ENCODE measurements at regions not wholly inside any gene's neighbourhood (a gene's known extent, or its start where the extent isn't known, plus 50 kb on each side); places are given as distances from the start of the nearest gene placed in this dataset.

- DNase-seq (ENCODE audit: low spot score), result no peak
Observed at GRCh38 chr13:63112799-63113395, 1697.2 kb upstream of the PCDH20 start.

DNA sequence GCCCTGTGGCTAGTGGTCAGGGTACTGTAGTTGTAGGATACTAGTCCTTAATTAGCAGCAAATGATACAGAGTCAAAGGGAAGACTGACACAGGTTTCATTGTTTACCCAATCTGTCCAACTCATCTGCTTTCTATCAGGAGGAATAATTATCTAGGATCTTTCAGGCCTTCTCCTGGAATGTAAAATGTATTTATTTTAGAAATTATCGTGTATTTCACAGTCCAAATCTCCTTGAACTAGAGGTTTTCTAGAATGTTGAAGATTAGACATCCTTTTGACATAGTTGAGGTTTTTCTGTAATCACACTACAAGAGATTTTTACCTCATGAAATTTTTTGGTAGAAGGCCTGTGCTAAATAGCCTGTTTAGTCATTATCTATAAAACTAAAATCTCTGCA is 1694.8 kb upstream of the PCDH20 start:
- no peak for DNase-seq (ENCODE audit: low spot score)

GRCh38 chr13:63107179-63107943 is 1691.7 kb upstream of the PCDH20 start:
- peak; percentile 9 for DNase-seq (ENCODE audit: low spot score)

DNA sequence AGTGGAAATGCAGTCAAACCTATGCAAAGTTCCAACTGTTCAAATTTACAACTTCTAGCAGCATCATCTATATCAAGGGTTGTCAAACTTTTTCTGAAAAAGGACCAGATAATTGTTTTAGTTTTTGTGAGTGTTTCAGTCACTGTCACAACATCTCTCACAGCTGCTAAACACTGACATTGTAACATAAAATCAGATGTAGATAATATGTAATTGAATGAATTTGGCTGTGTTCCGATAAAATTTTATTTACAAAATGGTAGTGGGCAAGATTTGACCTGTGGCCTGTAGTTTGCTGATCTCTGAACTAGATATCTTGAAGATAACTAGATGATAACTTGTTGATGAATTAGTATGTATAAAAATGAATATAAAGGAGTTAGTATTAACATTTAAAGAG is 1679.1 kb upstream of the PCDH20 start:
- no peak for DNase-seq (ENCODE audit: low spot score)

DNA sequence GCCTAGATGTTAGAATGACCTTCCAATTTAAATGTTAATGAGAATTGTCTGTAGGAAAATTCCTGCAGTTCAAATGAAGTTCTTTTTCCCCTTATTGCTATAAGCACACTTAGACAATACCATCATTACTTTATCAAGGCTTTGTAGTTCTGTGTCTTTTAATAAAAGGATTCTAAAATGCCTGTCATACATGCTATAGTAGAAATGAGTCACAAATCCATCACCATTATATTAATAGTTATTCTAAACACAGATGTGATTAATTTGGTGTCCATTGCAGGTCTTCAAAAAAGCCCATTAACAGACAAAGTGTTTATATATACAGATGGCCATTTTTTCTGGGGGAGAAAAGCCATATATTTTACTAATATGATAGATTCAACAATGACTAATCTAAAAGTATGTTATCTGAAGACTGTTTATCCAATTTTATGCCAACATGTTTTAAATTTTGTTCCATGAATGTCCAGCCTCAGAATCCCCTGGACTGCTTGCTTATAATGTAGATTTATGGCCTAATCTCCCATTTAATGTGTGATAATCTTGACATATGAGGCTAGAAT is 1678.3 kb upstream of the PCDH20 start:
- no peak for DNase-seq (ENCODE audit: low spot score)

GRCh38 chr13:63092456-63092855 is 1676.8 kb upstream of the PCDH20 start:
- no peak for DNase-seq (ENCODE audit: low spot score)

DNA sequence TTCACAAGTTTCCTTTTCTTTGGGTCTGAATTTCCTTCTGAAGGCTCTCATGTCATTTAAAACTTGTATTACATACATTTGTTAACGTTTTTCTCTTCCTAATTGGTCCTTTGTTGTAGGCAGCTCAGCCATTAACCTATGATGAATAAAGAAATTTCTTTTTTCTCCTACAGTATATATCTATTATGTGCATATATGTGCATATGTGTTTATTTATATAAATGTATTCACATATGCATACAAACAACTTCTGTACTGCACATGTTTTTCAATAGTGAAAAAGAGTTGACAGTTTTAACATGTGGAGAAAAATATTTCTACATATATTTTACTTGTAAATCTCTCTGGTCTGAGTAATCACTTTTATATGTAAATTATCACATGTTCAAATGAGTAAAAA is 1674.9 kb upstream of the PCDH20 start:
- DNase-seq (ENCODE audit: low spot score), result no peak

GRCh38 chr13:63088226-63088625 is 1672.6 kb upstream of the PCDH20 start:
- DNase-seq (ENCODE audit: low spot score), result peak; percentile 49

- no peak for DNase-seq (ENCODE audit: low spot score)
Observed at GRCh38 chr13:63086286-63086685, 1670.6 kb upstream of the PCDH20 start.

DNA sequence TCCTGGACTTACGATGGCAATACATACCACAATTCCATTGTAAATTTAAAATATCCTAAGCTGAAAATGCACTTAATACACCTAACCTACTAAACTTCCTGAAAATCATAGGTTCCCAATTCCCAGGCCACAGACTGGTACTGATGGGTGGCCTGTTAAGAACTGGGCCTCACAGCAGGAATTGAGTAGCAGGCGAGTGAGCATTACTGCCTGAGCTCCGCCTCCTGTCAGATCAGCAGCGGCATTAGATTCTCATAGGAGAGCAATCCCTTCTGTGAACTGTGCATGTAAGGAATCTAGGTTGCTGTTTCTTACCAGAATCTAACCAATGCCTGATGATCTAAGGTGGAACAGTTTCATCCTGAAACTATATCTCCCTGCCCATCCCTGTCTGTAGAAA is 1670.2 kb upstream of the PCDH20 start:
- DNase-seq (ENCODE audit: low spot score), result no peak

DNA sequence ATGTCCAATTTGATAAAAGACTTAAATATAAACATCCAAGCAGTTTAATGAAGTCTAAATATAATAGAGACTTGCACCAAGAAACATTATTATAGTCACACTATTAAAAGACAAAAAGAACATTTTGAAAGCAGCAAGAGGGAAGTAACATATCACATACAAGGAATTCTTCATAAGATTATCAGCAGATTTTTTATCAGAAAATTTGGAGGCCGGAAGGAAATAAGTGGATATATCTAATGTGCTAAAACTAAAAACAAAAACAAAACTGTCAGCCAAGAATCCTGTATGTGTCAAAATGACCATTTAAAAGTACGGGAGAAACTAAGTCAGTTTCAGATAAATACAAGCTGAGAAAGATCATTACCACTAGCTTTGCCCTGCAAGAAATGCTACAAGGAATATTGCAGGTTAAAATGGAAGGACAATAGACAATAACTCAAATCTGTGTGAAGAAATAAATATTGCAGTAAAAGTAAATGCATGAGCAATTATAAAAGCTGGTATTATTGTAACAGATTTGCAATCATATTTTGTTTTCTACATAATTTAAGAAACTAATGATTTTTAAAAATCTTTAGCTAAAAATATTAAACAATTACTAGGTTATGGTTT is 1665.9 kb upstream of the PCDH20 start:
- DNase-seq (ENCODE audit: low spot score), result no peak

DNA sequence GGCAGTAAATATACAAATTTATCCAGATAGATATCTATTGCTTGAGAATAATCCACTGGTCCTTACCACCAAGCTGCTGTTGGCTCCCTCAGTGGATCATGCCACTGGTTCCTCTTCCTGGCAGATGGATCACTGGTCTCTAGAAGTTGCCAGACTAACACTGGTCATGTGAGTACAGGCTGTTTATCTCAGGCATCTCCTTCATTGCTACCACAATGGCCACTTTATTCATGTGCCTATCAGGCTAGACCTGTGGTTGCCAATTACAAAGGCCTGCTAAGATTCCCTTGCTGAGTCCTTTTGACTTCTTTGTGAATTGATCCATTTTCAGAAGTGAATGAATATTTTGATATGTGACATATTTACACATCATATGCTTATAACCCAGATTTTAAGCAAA is 1659.5 kb upstream of the PCDH20 start:
- DNase-seq (ENCODE audit: low spot score), result no peak

DNA sequence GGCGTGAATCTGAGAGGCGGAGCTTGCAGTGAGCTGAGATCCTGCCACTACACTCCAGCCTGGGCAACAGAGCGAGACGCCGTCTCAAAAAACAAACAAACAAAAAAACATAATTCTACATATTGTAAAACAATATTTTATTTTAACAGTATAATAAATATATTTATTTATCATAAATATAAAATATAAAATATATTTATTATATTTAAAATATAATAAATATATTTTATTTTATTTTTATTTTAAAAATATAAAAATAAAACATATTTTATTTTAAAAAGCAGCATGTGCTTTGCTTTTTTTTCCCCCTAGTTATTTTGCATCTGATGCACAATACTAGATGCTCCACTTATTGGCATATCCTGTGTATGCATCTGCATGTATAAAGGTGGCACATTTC is 1634.6 kb upstream of the PCDH20 start:
- DNase-seq (ENCODE audit: low spot score), result no peak

DNA sequence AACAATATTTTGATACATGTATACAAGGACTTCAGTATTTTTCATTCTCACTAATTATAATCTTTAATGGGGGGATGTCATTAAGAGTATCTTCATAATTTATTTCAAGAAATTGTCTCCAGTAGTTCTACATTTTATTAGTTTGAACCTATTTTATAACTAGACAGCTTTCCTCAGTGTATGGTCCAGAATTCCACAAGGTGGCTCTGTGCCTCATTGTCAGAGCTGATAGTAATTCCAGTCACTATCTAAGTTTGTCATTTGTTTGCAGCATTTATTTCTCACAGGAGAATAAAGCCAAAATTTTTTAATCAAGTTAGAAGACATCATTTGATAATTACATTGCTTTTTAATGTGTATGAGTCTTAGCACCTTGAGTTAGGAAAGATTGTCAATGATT is 1633.0 kb upstream of the PCDH20 start:
- DNase-seq (ENCODE audit: low spot score), result peak; percentile 56

DNA sequence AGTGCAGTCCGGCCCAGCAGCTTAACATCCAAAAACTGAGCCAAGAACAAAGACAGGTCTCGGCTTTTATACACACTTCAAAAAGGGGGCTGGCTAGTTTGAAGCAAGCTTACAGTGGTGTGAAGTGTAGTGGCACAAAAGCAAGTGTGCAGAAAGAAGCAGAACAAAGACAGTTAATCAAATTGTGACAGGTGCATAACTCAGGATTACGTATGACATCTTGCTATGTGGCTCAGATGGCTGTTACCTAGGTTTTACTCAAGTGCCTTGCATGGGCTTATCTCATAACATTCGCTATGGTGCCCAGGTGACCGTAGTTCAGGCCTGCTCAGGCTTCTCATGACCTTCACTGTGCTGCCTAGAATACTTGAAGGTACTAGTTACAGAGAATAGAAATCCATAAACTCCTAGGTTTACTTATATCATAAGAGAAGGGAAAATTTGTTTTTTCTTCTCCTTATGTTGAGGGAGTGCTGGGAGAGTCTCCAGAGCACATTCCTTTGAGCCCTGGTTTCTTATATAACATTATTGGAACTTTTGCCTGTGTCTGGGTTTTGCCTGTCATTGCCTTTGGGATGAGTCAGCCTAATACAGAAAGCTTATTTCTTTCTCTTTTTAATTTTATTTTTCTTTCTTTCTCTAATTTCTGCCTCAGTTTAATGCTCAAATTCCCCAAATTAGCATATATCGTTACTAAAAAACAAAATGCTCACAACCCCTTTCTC is 1629.1 kb upstream of the PCDH20 start:
- DNase-seq (ENCODE audit: low spot score), result no peak

DNA sequence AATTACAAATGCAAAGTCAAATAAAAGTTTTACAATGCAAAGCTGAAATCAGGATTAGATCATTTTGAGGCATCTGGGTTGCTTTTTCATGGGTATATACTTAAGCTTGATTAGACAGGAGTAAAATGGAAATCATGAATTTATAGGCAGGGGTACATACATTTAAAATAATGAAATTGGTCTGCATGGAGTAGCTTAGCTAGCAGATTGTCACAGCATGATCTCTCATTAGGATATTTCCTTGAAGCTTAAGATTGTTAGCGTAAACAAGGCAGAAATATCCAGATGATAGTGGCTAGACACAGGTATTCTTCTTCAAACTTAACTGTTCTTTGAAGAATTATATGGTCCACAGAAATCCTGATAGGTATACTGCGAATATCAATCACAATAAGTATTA is 1627.0 kb upstream of the PCDH20 start:
- no peak for DNase-seq (ENCODE audit: low spot score)

DNA sequence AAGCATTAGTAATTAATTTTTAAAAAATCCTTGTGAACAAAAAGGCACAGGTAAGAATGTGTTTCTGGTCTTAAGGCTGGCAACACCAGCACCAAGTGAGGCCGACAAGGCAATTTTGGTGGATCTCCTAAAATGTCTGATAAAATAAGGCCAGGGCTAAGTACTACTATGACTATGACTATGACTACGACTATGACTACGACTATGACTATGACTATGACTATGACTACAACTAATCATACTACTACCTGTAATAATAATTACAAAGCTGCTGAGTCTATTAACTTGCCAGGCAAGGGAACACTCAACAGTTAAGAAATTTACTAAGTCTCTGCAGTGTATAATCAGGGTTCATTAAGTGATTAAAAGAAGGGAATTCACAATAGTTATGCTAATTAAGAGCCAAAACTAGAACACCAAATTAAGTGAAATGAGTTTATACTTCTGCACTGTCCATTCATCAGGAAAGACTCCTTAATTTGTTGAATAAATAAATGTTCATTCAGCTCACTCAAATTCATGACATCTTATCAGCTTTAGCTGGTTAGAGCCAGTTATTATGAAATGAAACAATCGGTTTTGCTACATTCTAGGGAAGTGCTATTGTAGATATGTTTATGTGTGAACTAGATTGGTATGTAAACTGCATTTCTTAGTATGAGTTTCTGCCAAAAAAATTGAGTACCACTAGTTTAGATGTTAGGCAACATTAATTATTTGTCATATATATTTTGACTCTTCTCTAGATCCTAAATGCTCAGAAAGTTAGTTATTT is 1626.2 kb upstream of the PCDH20 start:
- DNase-seq (ENCODE audit: low spot score), result no peak

GRCh38 chr13:63026285-63026797 is 1610.7 kb upstream of the PCDH20 start:
- DNase-seq (ENCODE audit: low spot score), result peak; percentile 51

- DNase-seq (ENCODE audit: low spot score), result peak; percentile 92
Observed at GRCh38 chr13:63025741-63026140, 1610.1 kb upstream of the PCDH20 start.

DNA sequence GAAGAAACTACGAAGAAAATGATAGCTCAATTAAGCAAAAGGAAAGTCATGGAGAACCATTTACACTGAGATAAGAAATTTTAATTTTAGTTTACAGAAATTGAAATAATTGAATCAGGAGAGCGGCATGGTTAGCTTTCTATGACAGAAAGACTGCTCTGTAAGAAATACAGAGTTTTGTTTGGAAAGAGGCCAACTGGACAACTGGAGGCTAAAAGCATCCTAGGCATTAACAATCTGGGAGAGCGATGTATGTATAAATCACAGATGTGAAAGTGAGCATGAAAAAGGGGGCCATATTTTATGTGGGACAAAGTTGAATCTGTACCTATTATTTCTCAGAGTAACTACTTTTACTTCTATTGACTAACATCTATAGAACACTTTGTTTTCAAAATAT is 1608.8 kb upstream of the PCDH20 start:
- DNase-seq (ENCODE audit: low spot score), result peak; percentile 34

GRCh38 chr13:63011996-63012395 is 1596.3 kb upstream of the PCDH20 start:
- no peak for DNase-seq (ENCODE audit: low spot score)
